HG03520 (cell line): ENCODE measurements at regions not wholly inside any gene's neighbourhood (a gene's known extent, or its start where the extent isn't known, plus 50 kb on each side); places are given as distances from the start of the nearest gene placed in this dataset.

Experiments used
- ATAC-seq: cut with Tn5 transposase; IDR thresholded peaks from one replicate; pipeline ENCODE4 v1.9.1; 2021; ENCODE audit warnings: mild to moderate bottlenecking, moderate library complexity; ENCODE audit not compliant: unreplicated experiment

- ATAC-seq, result no peak
Observed at GRCh38 chr11:37699644-37700043, 1101.6 kb upstream of the RAG2 start.

- ATAC-seq, result no peak
Observed at GRCh38 chr11:37695283-37695682, 1097.2 kb upstream of the RAG2 start.

- ATAC-seq, result no peak
Observed at GRCh38 chr11:37689951-37690350, 1091.9 kb upstream of the RAG2 start.

- no peak for ATAC-seq
Observed at GRCh38 chr11:37688456-37688855, 1090.4 kb upstream of the RAG2 start.

- ATAC-seq, result no peak
Observed at GRCh38 chr11:37687130-37687529, 1089.1 kb upstream of the RAG2 start.

- ATAC-seq, result no peak
Observed at GRCh38 chr11:37671321-37671720, 1073.3 kb upstream of the RAG2 start.

GRCh38 chr11:37666960-37667359, 1068.9 kb upstream of the RAG2 start:
- no peak for ATAC-seq

- no peak for ATAC-seq
Observed at GRCh38 chr11:37657645-37658044, 1059.6 kb upstream of the RAG2 start.

GRCh38 chr11:37647767-37648166, 1049.7 kb upstream of the RAG2 start:
- no peak for ATAC-seq

GRCh38 chr11:37643968-37644367, 1045.9 kb upstream of the RAG2 start:
- no peak for ATAC-seq

- ATAC-seq, result no peak
Observed at GRCh38 chr11:37642296-37642695, 1044.3 kb upstream of the RAG2 start.

GRCh38 chr11:37632748-37633147, 1034.7 kb upstream of the RAG2 start:
- no peak for ATAC-seq

GRCh38 chr11:37630866-37631265, 1032.8 kb upstream of the RAG2 start:
- ATAC-seq, result no peak

GRCh38 chr11:37623778-37624177, 1025.7 kb upstream of the RAG2 start:
- no peak for ATAC-seq

- ATAC-seq, result no peak
Observed at GRCh38 chr11:37621662-37622061, 1023.6 kb upstream of the RAG2 start.

- ATAC-seq, result no peak
Observed at GRCh38 chr11:37616291-37616690, 1018.3 kb upstream of the RAG2 start.

GRCh38 chr11:37613031-37613430, 1015.0 kb upstream of the RAG2 start:
- ATAC-seq, result no peak

GRCh38 chr11:37612146-37612545, 1014.1 kb upstream of the RAG2 start:
- ATAC-seq, result no peak

- no peak for ATAC-seq
Observed at GRCh38 chr11:37605229-37605628, 1007.2 kb upstream of the RAG2 start.

GRCh38 chr11:37598381-37598780, 1000.3 kb upstream of the RAG2 start:
- ATAC-seq, result no peak

- ATAC-seq, result no peak
Observed at GRCh38 chr11:37597776-37598175, 999.7 kb upstream of the RAG2 start.

GRCh38 chr11:37595845-37596244, 997.8 kb upstream of the RAG2 start:
- no peak for ATAC-seq

GRCh38 chr11:37574361-37574760, 976.3 kb upstream of the RAG2 start:
- ATAC-seq, result no peak
